ENCODE measurements at regions not wholly inside any gene's neighbourhood (a gene's known extent, or its start where the extent isn't known, plus 50 kb on each side); places are given as distances from the start of the nearest gene placed in this dataset.
"Not testable (repeated sequence)": the region's sequence is repeated elsewhere in the genome, so short reads cannot be mapped to it uniquely, and the experiment has no call there.

- no peak for DNase-seq
These were observed 740.1 kb upstream of the SPRY2 start for GRCh38 chr13:81080911-81081454.

GRCh38 chr13:81078048-81078447, 737.1 kb upstream of the SPRY2 start:
- DNase-seq: no peak

- DNase-seq: not testable (repeated sequence)
These were observed 728.9 kb upstream of the SPRY2 start for GRCh38 chr13:81069822-81070221.

DNA sequence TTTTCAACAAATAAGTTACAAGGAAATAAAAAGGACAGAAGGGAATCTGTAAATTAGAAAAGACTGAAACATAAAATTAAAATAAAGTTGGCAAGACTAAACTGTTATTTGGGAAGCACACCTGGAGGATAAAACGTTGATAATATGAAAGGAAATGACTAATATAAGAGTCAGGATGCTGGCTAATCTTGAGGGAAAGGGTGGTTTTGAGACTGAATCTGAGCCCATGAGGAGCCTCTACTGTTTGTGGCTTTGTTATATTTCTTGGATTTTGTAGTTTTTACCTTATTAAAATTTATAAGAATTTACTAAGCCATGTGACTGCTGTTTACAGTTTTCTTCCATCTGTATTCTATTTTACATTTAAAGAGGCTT, 718.0 kb upstream of the SPRY2 start:
- no peak for DNase-seq

DNA sequence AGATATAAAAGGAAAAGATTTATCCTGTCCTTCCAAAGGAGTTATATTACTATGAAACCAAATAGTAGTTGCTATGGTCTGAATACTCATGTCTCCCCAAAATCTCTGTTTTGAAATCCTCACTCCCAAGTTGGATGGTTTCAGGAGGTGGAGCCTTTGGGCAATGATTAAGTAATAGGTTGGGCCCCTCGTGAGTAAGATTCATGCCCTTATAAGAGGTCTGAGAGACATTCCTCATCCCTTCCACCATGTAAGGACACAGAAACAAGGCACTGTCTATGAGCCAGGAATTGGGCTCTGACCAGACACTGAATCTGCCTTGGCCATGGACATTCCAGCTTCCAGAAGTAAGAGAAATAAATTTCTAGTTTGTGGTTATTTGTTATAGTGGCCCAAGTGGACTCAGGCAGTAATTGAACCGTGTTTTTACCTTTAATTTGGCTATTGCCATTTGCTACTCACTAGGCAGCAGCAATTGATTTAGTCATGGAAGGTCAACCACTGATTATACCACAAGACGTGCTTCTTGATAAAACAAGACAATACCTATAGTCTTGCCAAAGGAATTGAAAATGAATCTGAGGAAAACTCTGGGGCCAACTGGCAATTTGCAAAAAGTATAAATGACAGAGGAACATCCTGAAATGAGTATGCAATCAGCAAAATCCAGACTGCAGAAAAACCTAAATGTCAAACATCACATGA, 717.4 kb upstream of the SPRY2 start:
- DNase-seq: no peak

GRCh38 chr13:81051873-81052272, 710.9 kb upstream of the SPRY2 start:
- DNase-seq: no peak

DNA sequence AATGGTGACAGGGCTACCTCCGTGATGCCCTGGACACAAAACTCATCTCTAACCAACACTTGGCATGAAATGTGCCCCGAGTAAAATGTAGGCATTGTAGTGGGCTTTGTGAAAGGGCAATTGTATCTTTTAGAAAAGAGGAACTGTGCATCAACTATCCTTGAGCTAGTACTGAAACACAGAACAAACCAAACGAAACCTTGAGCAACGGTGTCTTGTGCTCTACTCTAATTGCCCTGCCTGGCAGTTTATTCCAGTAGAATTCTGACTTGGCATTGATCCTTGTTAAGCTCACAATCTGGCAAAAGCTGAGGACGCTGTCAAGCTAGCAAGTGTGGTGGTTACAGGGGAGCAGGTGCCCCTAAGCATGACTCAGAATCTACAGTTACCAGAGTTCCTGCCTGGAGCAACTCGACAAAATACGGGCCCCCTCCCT, 707.1 kb upstream of the SPRY2 start:
- no peak for DNase-seq

GRCh38 chr13:81041761-81042160, 700.8 kb upstream of the SPRY2 start:
- no peak for DNase-seq

- no peak for DNase-seq
These were observed 691.1 kb upstream of the SPRY2 start for GRCh38 chr13:81031996-81032395.

DNA sequence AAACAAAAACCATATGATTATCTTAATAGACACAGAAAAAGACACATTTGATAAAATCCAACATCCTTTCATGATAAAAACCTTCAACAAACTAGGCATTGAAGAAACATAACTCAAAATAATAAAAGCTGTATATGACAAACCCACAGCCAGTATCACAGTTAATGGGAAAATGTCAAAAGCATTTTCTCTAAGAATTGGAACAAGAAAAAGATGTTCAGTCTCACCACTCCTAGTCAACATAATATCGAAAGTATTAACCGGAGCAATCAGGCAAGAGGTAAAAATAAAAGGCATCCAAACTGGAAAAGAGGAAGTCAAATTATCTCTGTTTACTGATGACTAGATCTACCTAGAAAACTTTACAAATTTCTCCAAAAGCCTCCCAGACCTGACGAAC, 684.2 kb upstream of the SPRY2 start:
- no peak for DNase-seq

DNA sequence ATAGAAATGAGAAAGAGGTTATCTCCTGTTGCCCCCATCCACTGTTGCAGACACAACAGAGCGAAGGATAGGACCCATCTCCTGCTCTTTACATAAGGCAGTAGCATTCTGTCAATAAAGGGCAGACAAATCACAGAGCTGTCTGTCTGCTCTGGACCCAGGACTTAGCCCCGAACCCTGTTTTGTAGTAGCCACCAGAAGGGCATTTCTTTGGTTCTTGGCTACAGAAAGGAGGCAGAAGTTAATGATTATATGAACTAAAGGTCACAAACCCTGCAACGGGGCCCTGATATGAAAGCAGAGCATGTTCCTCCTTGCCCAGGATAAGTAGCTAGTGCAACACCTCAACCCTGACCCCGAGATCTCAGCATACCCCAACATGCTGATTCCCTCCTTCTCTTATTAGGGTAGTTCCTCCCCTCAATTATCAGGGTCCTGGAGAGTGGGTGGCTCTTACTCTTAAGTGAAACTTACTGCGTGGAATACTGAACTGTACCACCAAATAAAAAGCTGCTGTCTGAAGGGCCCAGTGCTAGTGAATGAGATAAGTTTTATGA, 680.4 kb upstream of the SPRY2 start:
- no peak for DNase-seq

DNA sequence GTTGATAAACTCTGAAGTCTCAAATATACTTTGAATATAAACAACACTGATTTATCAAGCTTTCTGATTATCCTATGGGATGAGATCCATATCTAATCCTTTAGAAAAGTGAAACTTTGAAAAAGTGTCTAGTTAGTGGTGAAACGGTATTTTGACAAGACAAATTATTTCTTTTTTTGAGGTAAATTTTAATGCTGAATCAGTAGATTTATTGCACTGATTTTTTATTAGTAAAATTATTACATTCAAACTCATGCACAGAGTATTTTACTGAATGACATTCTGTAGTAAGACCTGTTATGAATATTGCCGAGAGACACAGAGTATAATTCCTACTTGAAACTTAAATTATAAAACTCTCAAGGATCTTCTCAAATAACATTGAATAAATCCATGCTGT, 679.1 kb upstream of the SPRY2 start:
- DNase-seq: no peak

DNA sequence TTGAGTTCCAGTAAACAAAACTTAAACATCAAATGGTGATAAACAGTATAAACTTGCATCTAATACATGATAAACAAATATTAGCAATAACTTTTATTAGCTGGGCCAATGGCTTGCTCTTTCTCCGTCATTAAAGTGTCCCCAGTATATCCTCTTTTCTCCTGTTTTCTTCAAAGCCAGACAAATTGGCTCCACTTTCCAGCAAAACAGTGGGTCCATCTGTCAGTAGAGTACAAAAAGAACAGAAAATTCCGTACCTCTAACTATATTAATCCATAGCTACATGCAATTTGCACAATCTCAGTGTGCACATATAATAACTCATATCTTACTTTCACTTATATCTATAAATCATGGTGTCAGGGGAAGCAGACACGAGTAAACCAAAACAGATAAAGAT, 678.0 kb upstream of the SPRY2 start:
- no peak for DNase-seq

- DNase-seq: peak; percentile 82 to 87
These were observed 676.7 kb upstream of the SPRY2 start for GRCh38 chr13:81017513-81018152.

GRCh38 chr13:81012031-81012430, 671.1 kb upstream of the SPRY2 start:
- no peak for DNase-seq

DNA sequence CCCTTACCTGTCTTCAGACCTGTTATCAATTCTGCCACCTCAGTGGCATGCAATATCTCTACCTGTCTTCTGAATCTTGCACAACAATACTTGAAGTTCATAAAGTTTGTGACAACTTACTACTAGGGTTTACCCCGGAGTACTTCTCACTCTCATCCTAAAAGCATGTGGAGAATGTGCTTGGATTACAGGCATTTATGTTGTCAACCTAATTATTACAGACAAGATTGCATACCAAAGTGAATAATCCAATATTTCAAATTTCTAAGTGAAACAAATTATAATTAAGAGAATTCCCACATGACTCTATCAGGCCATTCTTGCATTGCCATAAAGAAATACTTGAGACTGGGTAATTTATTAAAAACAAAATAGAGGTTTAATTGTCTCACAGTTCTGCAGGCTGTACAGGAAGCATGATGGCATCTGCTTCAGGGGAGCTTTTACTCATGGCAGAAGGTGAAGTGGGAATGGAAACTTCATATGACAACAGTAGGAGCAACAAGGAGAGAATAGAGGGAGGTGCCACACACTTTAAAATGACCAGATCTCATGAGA, 661.0 kb upstream of the SPRY2 start:
- no peak for DNase-seq

DNA sequence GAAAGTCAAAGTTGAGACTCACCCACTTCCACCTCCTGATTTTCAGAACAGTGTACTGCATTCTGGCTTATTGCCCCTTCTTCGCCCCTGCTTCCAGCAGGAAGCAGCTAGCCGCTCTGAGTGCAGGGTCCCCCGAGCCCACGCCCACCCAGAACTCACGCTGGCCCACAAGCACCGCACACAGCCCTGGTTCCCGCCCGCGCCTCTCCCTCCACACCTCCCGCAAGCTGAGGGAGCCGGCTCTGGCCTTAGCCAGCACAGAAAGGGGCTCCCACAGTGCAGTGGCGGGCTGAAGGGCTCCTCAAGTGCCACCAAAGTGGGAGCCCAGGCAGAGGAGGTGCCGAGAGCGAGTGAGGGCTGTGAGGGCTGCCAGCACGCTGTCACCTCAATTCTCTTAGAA, 657.7 kb upstream of the SPRY2 start:
- not testable (repeated sequence) for DNase-seq

DNA sequence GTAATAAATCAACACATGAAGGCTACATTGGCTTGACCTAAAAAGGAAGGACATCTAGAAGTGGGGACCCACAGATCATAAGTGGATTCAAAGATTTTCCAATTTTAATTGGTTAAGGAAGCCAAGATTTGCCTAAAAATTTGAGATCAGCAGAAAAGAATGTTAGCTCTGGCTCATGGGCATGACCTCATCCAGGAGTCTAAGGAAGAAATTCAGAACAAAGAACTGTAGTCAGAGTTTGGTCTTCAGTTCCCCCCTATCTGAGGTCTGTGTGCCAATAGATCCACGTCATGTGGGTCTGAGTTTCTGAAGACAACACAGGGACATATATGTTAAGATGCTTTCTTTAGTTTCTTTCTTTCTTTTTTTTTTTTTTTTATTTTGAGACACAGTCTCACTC, 648.8 kb upstream of the SPRY2 start:
- no peak for DNase-seq

DNA sequence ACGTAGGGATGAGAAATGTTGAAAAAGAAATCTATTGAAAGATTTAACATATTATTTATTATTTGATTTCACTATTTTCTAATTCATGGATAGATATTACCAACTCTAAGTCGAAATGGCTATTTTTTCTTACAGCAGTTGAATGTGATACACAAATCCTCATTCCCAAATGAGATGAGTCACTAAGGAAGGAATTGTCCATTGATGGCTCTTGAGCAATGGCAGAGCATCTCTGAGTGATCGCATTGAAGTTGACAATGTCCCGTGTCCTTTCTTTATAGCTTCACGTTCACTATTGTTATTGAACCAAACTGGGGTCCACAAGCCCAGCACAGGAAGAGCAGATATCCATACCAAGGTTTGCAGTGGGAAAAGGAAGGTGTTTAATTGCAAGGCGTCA, 648.3 kb upstream of the SPRY2 start:
- DNase-seq: no peak

DNA sequence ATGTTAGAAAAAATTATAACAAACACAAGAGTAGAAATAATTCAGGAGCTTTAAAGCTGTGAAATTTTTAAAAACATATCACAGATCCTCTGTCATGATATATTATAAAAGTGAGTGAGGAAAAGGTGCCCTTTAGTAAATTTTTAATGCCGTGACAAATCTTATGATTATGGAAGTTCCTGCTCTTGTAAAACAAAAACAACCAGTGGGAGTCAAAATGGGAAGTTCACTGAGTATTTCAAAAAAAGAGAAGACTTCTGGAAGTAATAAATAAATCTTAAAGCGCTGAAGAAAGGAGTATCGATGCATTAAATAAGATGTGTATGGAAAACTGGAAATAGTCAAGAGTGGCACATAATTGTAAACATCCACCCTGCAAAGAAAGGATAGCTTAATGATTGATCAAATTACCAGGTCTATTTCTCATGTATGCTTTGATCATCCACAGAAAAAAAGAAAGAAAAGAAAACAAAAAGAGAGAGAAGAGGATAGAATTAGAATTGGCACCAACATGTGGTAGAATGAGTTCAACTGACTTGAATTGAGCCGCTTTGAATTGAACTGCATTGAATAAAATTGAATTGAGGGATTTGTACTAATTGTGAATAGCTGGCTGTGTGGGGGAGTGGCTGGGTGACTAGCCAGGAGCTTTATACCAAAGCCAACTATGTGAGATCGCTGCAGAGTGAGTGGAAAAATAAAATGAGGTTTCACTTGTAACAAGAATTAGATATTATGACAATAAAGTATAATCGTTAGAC, 647.6 kb upstream of the SPRY2 start:
- DNase-seq: no peak

DNA sequence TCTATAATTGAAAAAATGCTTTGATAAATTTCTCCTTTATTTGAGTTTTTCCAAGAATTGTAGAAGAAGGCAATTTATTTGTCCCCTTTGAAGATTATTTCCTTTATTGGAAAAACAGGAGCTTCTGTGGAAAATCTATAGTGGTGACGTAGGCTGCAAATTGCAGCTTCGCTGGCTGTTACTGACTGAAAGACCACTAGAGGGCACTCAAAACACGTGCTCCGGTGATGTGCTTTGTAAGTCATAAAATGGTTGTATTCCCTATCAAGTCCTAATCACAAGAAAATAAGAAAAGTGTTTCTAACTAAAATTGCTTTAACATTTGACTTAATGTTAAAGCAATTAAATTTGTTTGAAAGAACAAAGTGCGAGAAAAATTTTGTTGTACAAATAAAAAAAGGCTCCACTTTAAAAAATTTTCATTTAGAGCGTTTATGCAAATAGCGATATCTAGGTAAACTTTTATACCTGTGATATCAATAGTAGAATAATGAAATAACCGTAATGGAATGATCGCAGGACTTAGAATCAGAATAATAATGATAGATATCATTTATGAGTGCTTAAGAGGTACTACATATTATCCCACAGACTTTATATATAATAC, 638.2 kb upstream of the SPRY2 start:
- DNase-seq: peak; percentile 51 to 69

GRCh38 chr13:80977168-80977567, 636.2 kb upstream of the SPRY2 start:
- no peak for DNase-seq

GRCh38 chr13:80975903-80976302, 635.0 kb upstream of the SPRY2 start:
- no peak for DNase-seq

All from AML-193 (cell line).